Mesenchymal stem cell (in vitro differentiated cells and primary cell): ENCODE measurements at regions not wholly inside any gene's neighbourhood (a gene's known extent, or its start where the extent isn't known, plus 50 kb on each side); places are given as distances from the start of the nearest gene placed in this dataset.
"Not testable (repeated sequence)": the region's sequence is repeated elsewhere in the genome, so short reads cannot be mapped to it uniquely, and the experiment has no call there.

Experiments used
- DNase-seq: peaks from one replicate; pipeline ENCODE4 v3.0.0-alpha.2; 2013
- H2AFZ ChIP-seq: one replicate; pipeline ENCODE4 v1.6.1; 2013; ENCODE audit warnings: low read depth, mild to moderate bottlenecking, control low read depth, inconsistent platforms, low read length, moderate library complexity
- H2AK5ac ChIP-seq: 2 replicates; pipeline ENCODE4 v1.6.1; 2013; ENCODE audit warnings: low read length, moderate library complexity, mild to moderate bottlenecking, inconsistent platforms; ENCODE audit not compliant: severe bottlenecking
- H2BK120ac ChIP-seq: one replicate; pipeline ENCODE4 v1.6.1; 2013; ENCODE audit warnings: low read depth, mild to moderate bottlenecking, inconsistent platforms, low read length, moderate library complexity
- H2BK12ac ChIP-seq, 2 experiments: one replicate each; pipeline ENCODE4 v1.6.1; 2013; ENCODE audit warnings: inconsistent platforms in 2 of 2, low read length in 2 of 2, mild to moderate bottlenecking in 2 of 2, moderate library complexity in 2 of 2, control low read depth in 1 of 2
- H2BK15ac ChIP-seq: one replicate; pipeline ENCODE4 v1.6.1; 2013; ENCODE audit warnings: mild to moderate bottlenecking, low read depth, inconsistent platforms; ENCODE audit not compliant: poor library complexity, severe bottlenecking
- H2BK5ac ChIP-seq: 2 replicates; pipeline ENCODE4 v1.6.1; 2013; ENCODE audit warnings: low read depth, mild to moderate bottlenecking, low read length, control low read depth, inconsistent platforms; ENCODE audit not compliant: poor library complexity, severe bottlenecking
- H3K14ac ChIP-seq, 2 experiments: one replicate each; pipeline ENCODE4 v1.6.1; 2013; ENCODE audit warnings: inconsistent platforms in 2 of 2, low read length in 2 of 2, control low read depth in 1 of 2, mild to moderate bottlenecking in 1 of 2, moderate library complexity in 1 of 2
- H3K18ac ChIP-seq, 2 experiments: one replicate each; pipeline ENCODE4 v1.6.1; 2013; ENCODE audit warnings: inconsistent platforms in 2 of 2, low read length in 2 of 2, control low read depth in 1 of 2, low read depth in 1 of 2, mild to moderate bottlenecking in 1 of 2
- H3K23ac ChIP-seq, 2 experiments: one replicate each; pipeline ENCODE4 v1.6.1; 2013; ENCODE audit warnings: inconsistent platforms in 2 of 2, low read length in 2 of 2, mild to moderate bottlenecking in 2 of 2, moderate library complexity in 2 of 2, control low read depth in 1 of 2
- H3K27ac ChIP-seq: 2 replicates; pipeline ENCODE4 v1.5.1; 2013; ENCODE audit warnings: mild to moderate bottlenecking, moderate library complexity, low read length, control low read depth, inconsistent platforms; ENCODE audit not compliant: poor library complexity, severe bottlenecking
- H3K27me3 ChIP-seq, 2 experiments: 2 replicates each; pipeline versions ENCODE4 v1.6.1 to v1.7.0; 2013; ENCODE audit warnings: low read length in 2 of 2, mild to moderate bottlenecking in 2 of 2, moderate library complexity in 2 of 2, control low read depth in 1 of 2, inconsistent platforms in 1 of 2; ENCODE audit not compliant: control insufficient read depth in 1 of 2, insufficient read depth in 1 of 2
- H3K36me3 ChIP-seq, 2 experiments: 2 replicates each; pipeline versions ENCODE4 v1.6.1 to v1.7.0; 2013; ENCODE audit warnings: low read length in 2 of 2, control low read depth in 1 of 2, inconsistent platforms in 1 of 2, low read depth in 1 of 2, mild to moderate bottlenecking in 1 of 2; ENCODE audit not compliant: insufficient read depth in 2 of 2, control insufficient read depth in 1 of 2
- H3K4ac ChIP-seq, 2 experiments: one replicate each; pipeline ENCODE4 v1.6.1; 2013; ENCODE audit warnings: inconsistent platforms in 2 of 2, low read length in 2 of 2, mild to moderate bottlenecking in 2 of 2, moderate library complexity in 2 of 2, control low read depth in 1 of 2, low read depth in 1 of 2
- H3K4me1 ChIP-seq: 2 replicates; pipeline ENCODE4 v1.6.1; 2013; ENCODE audit warnings: low read depth, low read length, control low read depth; ENCODE audit not compliant: control insufficient read depth, insufficient read depth
- H3K4me2 ChIP-seq: 2 replicates; pipeline ENCODE4 v1.6.1; 2013; ENCODE audit warnings: low read length, mild to moderate bottlenecking, inconsistent platforms; ENCODE audit not compliant: poor library complexity, severe bottlenecking
- H3K4me3 ChIP-seq, 2 experiments: 2 replicates each; pipeline versions ENCODE4 v1.5.1 to v1.7.0; 2013; ENCODE audit warnings: low read length in 2 of 2, mild to moderate bottlenecking in 2 of 2, control low read depth in 1 of 2, low read depth in 1 of 2; ENCODE audit not compliant: insufficient read depth in 1 of 2
- H3K79me1 ChIP-seq: replicated peaks from 2 replicates; pipeline ENCODE4 v1.6.1; 2013; ENCODE audit warnings: mild to moderate bottlenecking, control low read depth, low read length, inconsistent platforms; ENCODE audit not compliant: poor library complexity, severe bottlenecking
- H3K9ac ChIP-seq: 2 replicates; pipeline ENCODE4 v1.7.0; 2013; ENCODE audit warnings: mild to moderate bottlenecking, low read length, moderate library complexity
- H3K9me3 ChIP-seq: 2 replicates; pipeline ENCODE4 v1.7.0; 2013; ENCODE audit warnings: mild to moderate bottlenecking, low read length; ENCODE audit not compliant: control insufficient read depth
- H4K8ac ChIP-seq: one replicate; pipeline ENCODE4 v1.6.1; 2013; ENCODE audit warnings: inconsistent platforms, mild to moderate bottlenecking, low read length, moderate library complexity
- H4K91ac ChIP-seq: one replicate; pipeline ENCODE4 v1.6.1; 2013; ENCODE audit warnings: mild to moderate bottlenecking, low read length, inconsistent platforms
- WGBS: methylation state at CpG from one replicate; pipeline ENCODE4 v1.1.7; 2013; ENCODE audit warnings: mixed read lengths; 5-methylcytosine and 5-hydroxymethylcytosine counted together

DNA sequence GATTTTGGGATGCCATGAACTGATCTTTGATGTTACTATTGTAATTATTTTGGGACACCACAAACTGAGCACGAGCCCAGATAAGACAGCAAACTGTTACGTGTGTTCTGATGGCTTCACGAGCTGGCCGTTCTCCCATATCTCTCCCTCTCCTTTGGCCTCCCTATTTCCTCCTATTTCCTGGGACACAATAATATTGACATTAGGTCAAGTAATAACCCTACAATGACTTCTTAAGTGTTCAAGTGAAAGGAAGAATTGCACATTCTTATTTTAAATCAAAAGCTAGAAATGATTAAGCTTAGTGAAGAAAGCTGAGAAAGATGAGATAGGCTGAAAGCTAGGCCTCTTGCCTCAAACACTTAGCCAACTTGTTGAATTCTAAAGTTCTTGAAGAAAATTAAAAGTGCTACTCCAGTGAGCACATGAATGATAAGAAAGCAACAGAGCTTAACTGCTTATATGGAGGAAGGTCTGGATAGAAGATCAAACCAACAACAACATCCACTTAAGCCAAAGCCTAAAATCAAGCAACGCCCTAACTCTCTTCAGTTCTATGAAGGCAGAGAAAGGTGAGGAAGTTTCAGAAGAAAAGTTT, 247.1 kb downstream of the LRRC70 start:
- H3K14ac ChIP-seq = no peak overlapping the region
- peaks cover 4% of the 10 kb centered on the region for H3K9me3 ChIP-seq
- no peak overlapping the region for H2BK12ac ChIP-seq
- no peak overlapping the region for H2BK15ac ChIP-seq
- no peaks in the 10 kb centered on the region for H3K4me1 ChIP-seq
- H3K9ac ChIP-seq = no peak overlapping the region
- no peak overlapping the region for H2BK120ac ChIP-seq
- no peaks in the 10 kb centered on the region for H3K27me3 ChIP-seq
- H2BK5ac ChIP-seq = no peak overlapping the region
- no peak overlapping the region for H2AFZ ChIP-seq
- H3K23ac ChIP-seq = no peak overlapping the region
- no peak overlapping the region for H2AK5ac ChIP-seq
- H3K18ac ChIP-seq = no peak overlapping the region
- H3K4me2 ChIP-seq = no peak overlapping the region
- no peak overlapping the region for H4K8ac ChIP-seq
- no peak for DNase-seq
- no peak overlapping the region for H3K4ac ChIP-seq
- no peaks in the 10 kb centered on the region for H3K79me1 ChIP-seq
- H3K36me3 ChIP-seq = no peaks in the 10 kb centered on the region
- H4K91ac ChIP-seq = no peak overlapping the region
- WGBS = 67% methylated on average over 2 of the region's 5 CpGs
- no peak overlapping the region for H3K4me3 ChIP-seq
- H3K27ac ChIP-seq = no peak overlapping the region

DNA sequence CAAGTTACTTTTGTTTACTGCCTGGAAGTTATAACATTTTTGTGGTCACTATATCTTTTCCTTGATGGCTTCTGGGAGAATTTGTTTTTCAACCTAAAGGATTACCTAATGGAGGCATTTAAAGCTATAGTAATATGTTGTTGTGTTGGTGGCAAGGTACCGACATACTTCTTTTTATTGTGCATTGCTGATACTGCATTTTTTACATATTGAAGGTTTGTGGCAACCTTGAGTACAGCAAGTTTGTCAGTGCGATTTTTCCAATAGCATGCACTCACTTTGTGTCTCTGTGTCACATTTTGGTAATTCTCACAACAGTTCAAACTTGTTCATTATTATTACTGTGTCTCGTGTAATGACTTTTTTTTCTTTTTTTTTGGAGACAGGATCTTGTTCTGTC, 246.3 kb downstream of the LRRC70 start:
- no peak overlapping the region for H3K14ac ChIP-seq
- H3K4me2 ChIP-seq = no peak overlapping the region
- peaks cover 4% of the 10 kb centered on the region for H3K9me3 ChIP-seq
- H2BK12ac ChIP-seq = no peak overlapping the region
- no peaks in the 10 kb centered on the region for H3K4me1 ChIP-seq
- H3K4me3 ChIP-seq = no peak overlapping the region
- no peak overlapping the region for H2AK5ac ChIP-seq
- H3K18ac ChIP-seq = no peak overlapping the region
- DNase-seq = no peak
- H3K79me1 ChIP-seq = no peaks in the 10 kb centered on the region
- no peak overlapping the region for H3K9ac ChIP-seq
- H4K8ac ChIP-seq = no peak overlapping the region
- no peak overlapping the region for H2AFZ ChIP-seq
- H2BK5ac ChIP-seq = no peak overlapping the region
- H3K27me3 ChIP-seq = no peaks in the 10 kb centered on the region
- no peak overlapping the region for H3K23ac ChIP-seq
- WGBS = 88% methylated on average over 3 of the region's 3 CpGs
- no peak overlapping the region for H3K27ac ChIP-seq
- H3K36me3 ChIP-seq = no peaks in the 10 kb centered on the region
- no peak overlapping the region for H2BK120ac ChIP-seq
- H2BK15ac ChIP-seq = no peak overlapping the region
- H4K91ac ChIP-seq = no peak overlapping the region
- no peak overlapping the region for H3K4ac ChIP-seq

GRCh38 chr5:62817043-62817442, 238.4 kb downstream of the LRRC70 start:
- not testable (repeated sequence) for H3K9ac ChIP-seq, H3K4me3 ChIP-seq, H3K9me3 ChIP-seq, H3K4ac ChIP-seq, H2BK15ac ChIP-seq, H2AFZ ChIP-seq, H2AK5ac ChIP-seq, H2BK120ac ChIP-seq, H2BK12ac ChIP-seq, H3K36me3 ChIP-seq, H3K23ac ChIP-seq, DNase-seq, H3K18ac ChIP-seq, H2BK5ac ChIP-seq, H3K4me1 ChIP-seq, H3K4me2 ChIP-seq, H3K27ac ChIP-seq, H3K14ac ChIP-seq, H3K27me3 ChIP-seq, H4K91ac ChIP-seq, H3K79me1 ChIP-seq, H4K8ac ChIP-seq
- 17% methylated on average over 1 of the region's 8 CpGs for WGBS

DNA sequence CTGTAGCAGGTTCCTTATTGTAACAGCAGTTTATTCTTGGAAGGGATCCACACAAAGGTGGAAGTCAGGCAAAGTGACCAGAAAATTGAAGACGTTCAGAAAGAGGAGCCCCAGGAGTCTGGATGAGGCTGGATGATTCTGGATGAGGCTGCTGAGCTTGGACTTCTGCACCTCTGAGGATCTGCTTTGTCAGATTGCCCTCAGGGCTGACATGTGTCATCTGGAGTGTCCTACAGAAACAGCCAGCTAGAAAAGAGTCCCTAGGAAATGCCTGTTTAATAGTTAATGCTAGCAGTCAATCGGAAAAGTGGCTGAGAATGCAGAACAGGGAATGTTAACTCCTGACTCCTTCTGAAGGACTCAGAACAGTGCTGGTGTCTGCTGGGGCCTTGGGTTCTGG, 236.4 kb downstream of the LRRC70 start:
- H3K9ac ChIP-seq = no peak overlapping the region
- no peaks in the 10 kb centered on the region for H3K36me3 ChIP-seq
- no peak overlapping the region for H2BK120ac ChIP-seq
- no peak overlapping the region for H2AFZ ChIP-seq
- H4K8ac ChIP-seq = no peak overlapping the region
- no peaks in the 10 kb centered on the region for H3K27me3 ChIP-seq
- WGBS = 75% methylated on average over 2 of the region's 2 CpGs
- H2BK12ac ChIP-seq = no peak overlapping the region
- H3K23ac ChIP-seq = no peak overlapping the region
- H3K9me3 ChIP-seq = peaks cover 5% of the 10 kb centered on the region
- no peak overlapping the region for H2BK15ac ChIP-seq
- H3K4me2 ChIP-seq = no peak overlapping the region
- H4K91ac ChIP-seq = no peak overlapping the region
- H3K4me3 ChIP-seq = no peak overlapping the region
- no peak overlapping the region for H2BK5ac ChIP-seq
- no peak overlapping the region for H3K27ac ChIP-seq
- DNase-seq = no peak
- H3K4me1 ChIP-seq = no peaks in the 10 kb centered on the region
- no peak overlapping the region for H3K18ac ChIP-seq
- H3K14ac ChIP-seq = no peak overlapping the region
- no peak overlapping the region for H2AK5ac ChIP-seq
- H3K4ac ChIP-seq = no peak overlapping the region
- no peaks in the 10 kb centered on the region for H3K79me1 ChIP-seq
